KG1 (cell line): ENCODE measurements at regions not wholly inside any gene's neighbourhood (a gene's known extent, or its start where the extent isn't known, plus 50 kb on each side); places are given as distances from the start of the nearest gene placed in this dataset.
"Not testable (repeated sequence)": the region's sequence is repeated elsewhere in the genome, so short reads cannot be mapped to it uniquely, and the experiment has no call there.

Source experiments
- DNase-seq: peaks from one replicate; lab custom pipeline; 2025; lab: John Stamatoyannopoulos, UW

DNA sequence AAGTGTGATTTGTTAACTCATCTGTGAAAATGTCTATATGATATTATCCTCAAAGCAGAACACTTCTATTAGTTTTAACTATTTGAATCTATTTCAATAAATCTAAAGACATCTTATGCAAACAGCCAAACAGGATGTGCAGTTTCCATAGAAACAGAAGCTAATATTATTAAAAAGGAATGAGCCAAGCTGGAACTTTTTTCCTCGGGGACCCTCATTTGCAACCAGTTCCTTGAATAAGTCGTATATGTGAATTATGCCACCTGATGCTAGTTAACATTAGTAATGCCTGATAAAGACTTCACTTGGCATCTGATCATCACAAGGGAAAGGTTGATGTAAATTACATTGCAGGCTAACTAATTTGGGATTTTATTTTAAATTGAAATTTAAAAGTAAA is 216.9 kb upstream of the SMLR1 start:
- DNase-seq: no peak

DNA sequence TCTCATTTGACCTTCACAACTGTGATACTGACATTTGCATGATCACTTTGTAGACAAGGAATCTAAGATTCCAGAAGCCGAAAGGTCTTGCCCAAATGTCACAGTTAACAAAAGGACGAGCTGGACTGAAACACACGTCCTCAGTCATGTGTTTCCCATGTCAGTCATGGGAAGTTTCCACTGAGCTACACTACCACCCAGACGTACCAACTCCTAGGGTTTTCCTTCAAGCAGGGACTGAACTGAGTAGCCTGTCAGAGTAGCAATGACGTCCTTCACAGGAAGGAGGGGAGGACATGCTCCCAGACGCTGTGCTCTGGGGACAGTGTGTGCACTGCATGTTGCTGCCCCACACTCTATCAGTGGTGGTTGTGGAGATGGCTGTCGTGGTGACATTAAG is 215.8 kb upstream of the SMLR1 start:
- DNase-seq: no peak

GRCh38 chr6:130613176-130613575 is 214.0 kb upstream of the SMLR1 start:
- DNase-seq: no peak

DNA sequence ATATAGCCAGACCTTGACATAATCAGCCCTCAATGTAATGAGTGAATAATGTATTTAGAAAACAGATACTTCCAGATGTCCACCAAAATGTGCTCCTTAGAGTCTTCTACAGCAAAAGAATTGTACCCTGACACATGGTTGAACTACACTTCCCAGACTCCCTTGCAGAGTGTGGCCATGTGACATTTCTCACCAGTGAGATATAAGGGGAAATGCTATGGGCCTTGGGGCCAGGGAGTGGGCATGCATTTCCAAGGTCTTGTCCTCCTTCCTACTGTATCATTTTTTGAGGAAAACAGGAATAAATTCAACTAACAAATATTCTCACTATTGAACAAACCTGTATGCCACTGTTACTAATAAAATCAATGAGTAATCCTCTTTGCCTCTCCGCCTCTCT is 211.4 kb upstream of the SMLR1 start:
- no peak for DNase-seq

DNA sequence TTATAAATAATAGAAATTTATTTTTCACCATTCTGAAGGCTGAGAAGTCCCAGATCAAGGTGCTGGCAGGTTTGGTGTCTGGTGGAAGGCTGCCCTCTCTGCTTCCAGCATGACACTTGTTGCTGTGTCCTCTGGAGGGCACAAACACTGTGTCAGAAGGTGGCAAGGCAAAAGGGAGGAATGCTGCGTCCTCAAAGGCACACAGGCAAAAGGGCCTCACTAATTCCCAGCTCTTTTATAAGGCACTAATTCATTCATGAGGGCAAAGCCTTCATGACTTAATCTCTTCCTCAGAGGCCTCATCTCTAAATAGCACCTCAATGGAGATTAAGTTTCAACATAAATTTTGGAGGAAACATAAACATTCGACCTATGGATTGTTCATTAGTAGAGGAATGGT is 209.5 kb upstream of the SMLR1 start:
- no peak for DNase-seq

- DNase-seq: not testable (repeated sequence)
Observed at GRCh38 chr6:130618806-130619205, 208.4 kb upstream of the SMLR1 start.

GRCh38 chr6:130620338-130620781 is 206.8 kb upstream of the SMLR1 start:
- DNase-seq: no peak

DNA sequence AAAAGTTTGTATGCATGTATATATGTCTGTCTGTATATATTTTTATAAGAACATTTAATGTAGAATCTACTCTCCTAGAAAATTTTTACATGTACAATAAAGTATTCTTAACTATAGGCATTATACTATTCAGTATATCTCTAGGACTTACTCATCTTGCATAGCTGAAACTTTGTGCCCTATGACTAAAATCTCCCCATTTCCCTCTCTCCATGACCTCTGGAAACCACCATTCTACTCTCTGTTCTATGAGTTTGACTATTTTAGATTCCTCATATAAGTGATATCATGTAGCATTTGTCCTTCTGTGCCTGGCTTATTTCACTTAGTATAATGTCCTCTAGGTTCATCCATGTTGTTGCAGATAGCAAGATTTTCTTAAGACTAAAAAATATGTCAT is 205.1 kb upstream of the SMLR1 start:
- no peak for DNase-seq

- no peak for DNase-seq
Observed at GRCh38 chr6:130624046-130624445, 203.2 kb upstream of the SMLR1 start.

DNA sequence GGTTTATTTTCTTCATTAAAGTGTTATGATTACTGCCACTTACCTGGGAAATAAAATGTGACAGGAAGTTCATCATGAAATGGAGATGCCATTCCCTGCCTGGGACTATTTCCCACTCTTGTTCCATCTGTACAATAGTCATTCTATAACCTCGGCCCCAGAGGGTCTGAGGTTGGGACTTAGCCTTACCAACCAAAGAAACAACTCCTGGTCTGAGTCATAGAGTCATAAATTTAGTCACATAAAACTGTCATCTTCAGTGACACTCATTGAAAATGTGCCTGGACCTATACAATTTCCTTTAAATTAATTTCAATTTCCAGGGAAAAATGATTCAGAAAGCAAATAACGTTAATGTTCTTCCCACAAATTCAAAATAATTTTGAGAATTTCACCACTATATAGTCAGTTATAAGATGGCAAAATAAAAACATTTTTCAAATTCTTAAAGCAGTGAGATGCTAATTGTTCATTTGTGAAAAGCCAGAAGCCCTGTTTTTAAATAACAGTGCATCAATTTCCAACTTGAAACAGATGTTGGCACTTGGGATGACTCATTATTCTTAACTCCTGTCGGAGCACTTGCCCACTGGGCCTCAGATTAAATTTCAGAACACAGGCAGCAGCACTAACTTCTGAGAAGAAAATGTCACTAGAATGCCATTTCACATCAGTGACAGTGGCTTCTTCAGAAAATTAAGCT is 201.2 kb upstream of the SMLR1 start:
- no peak for DNase-seq

GRCh38 chr6:130628862-130629261 is 198.3 kb upstream of the SMLR1 start:
- DNase-seq: no peak

DNA sequence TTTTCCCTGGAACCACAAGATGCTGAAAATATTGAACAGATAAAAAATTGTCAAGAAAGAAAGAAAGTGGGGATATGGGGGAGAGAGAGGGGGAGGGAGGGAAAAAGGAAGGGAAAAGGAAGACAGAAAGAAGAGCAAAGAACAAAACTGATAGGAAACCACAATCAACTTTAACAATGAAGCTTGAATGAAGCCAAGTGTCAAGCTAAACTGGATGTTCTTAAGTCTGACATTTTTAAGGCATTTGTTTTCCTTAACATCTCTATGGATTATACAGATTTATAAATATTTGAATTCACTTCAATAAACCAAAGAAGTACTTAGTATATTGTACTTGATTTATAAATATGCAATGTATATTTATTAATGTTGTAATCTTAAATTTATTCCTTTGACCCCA is 197.6 kb upstream of the SMLR1 start:
- DNase-seq: no peak

DNA sequence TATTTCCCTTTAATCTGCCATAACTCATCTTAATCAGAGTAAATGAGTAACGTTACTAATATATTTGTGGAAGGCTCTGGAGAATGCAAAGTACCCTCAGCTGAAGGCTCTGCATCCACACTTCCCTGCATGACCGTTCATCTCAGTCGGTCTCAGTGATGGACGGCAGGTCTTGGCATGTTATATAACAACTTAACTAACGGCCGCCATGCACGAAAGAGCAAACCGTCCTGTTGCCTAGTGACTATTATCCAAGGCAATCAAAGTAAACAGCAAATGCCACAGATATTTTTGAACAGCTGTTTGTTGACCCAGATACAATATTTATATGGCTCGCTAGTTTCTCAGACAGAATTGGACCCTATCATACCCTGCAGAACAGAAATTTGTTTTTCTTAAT is 194.9 kb upstream of the SMLR1 start:
- no peak for DNase-seq

- no peak for DNase-seq
Observed at GRCh38 chr6:130632897-130633296, 194.3 kb upstream of the SMLR1 start.

GRCh38 chr6:130643361-130643760 is 183.8 kb upstream of the SMLR1 start:
- no peak for DNase-seq

DNA sequence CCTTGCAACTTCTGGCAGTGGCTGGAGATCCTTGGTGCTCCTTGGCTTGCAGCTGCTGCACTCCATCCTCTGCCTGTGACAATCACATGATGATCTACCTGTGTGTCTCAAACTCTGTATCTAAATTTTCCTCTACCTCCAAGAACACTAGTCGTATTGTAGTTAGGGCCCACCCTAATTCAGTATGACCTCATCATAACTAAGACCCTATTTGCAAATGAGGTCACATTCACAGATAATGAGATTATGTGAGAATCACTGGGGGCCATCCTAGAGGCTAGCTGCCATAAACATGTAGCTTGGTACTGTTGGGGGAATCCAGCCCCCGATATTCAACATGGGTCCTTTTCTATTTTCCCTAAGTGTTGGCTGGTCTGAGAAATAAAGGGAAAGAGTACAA is 183.0 kb upstream of the SMLR1 start:
- no peak for DNase-seq

DNA sequence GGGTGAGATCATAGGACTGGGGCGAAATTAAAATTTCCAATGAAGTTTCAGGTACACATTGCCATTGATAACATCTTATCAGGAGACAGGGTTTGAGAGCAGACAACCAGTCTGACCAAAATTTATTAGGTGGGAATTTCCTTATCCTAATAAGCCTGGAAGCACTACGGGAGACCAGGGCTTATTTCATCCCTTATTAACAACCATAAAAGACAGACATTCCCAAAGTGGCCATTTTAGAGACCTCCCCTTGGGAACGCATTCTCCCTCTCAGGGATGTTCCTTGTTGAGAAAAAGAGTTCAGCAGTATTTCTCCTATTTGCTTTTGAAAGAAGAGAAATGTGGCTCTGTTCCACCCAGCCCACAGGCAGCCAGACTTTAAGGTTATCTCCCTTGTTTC is 182.4 kb upstream of the SMLR1 start:
- not testable (repeated sequence) for DNase-seq

DNA sequence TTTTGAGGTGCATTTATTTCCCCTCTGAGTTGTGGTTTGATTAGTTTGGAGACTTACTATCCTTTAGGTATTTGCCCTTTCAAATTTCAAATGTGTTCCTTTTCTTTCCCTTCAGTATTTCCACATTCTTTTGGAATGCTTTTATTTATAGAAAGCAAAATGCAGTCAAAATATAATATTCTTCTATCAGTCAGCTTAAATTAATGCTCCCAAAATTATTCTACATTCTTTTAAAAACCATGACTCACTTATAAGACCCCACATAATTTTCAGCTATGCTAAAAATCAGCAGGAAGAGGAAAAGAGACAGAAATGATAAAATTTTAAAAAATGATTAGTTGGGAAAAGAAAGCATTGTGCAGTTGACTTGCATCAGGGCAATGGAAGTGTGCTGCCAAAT is 180.0 kb upstream of the SMLR1 start:
- DNase-seq: no peak

GRCh38 chr6:130655586-130655985 is 171.6 kb upstream of the SMLR1 start:
- no peak for DNase-seq

- no peak for DNase-seq
Observed at GRCh38 chr6:130661077-130661476, 166.1 kb upstream of the SMLR1 start.

GRCh38 chr6:130666786-130667185 is 160.4 kb upstream of the SMLR1 start:
- no peak for DNase-seq

DNA sequence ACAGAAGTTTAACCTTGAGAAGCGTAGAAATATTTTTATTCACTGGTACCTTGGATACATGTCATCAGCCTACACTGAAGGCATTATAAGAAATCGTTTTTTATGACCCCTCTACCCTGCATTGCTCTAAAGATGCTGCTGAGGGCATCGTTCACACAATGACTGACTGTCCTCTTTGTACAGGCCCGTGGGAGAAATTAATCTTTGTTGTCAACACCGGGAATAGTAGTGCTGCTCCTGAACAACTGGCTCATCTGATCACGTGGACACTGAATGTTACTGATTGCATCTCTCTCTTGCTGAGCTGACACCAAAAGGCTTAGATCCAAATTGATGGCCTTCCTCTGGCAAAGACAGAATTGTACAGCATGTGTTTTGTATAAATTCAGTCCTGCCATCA is 157.1 kb upstream of the SMLR1 start:
- no peak for DNase-seq

- DNase-seq: no peak
Observed at GRCh38 chr6:130671119-130671518, 156.1 kb upstream of the SMLR1 start.

DNA sequence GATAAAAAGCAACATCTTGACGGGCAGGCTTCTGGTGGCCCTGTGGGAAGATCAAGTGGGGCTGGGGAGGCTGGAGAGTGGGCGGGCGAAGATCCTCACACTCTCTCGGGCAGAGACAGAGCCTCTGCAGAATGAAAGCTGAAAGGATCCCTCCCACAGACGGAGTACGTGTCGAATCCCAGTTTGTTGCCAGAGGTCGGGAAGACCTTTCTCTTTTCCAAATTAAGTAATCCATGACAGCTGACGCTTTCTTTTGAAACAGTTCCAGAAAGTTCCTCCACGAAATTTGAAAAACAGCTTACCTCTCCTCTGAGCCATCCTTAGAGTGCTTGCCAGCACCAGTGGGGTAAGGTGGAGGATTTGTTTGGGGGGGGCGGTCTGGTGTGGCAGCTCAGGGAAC is 155.6 kb upstream of the SMLR1 start:
- DNase-seq: no peak

- DNase-seq: no peak
Observed at GRCh38 chr6:130672153-130672552, 155.1 kb upstream of the SMLR1 start.
